KMS-11 (cell line): ENCODE measurements at regions not wholly inside any gene's neighbourhood (a gene's known extent, or its start where the extent isn't known, plus 50 kb on each side); places are given as distances from the start of the nearest gene placed in this dataset.

ENCODE experiments used
- H2AFZ ChIP-seq: fragments of 200-600 bp; sonication (generic); 2 replicates; pipeline ENCODE4 v1.6.1; 2016; ENCODE audit warnings: antibody characterized with exemption, mixed run types, low read depth
- H3K27ac ChIP-seq: fragments of 200-600 bp; sonication (generic); 2 replicates; pipeline ENCODE4 v1.6.1; 2016; ENCODE audit warnings: mild to moderate bottlenecking, mixed run types
- H3K27me3 ChIP-seq: fragments of 200-600 bp; sonication (generic); 2 replicates; pipeline ENCODE4 v1.6.1; 2017; ENCODE audit warnings: mild to moderate bottlenecking, low read depth, mixed run types, moderate library complexity; ENCODE audit not compliant: insufficient read depth
- H3K36me3 ChIP-seq: fragments of 200-600 bp; sonication (generic); 2 replicates; pipeline ENCODE4 v1.6.1; 2017; ENCODE audit warnings: mild to moderate bottlenecking, mixed run types; ENCODE audit not compliant: insufficient read depth
- H3K4me1 ChIP-seq: fragments of 200-600 bp; sonication (generic); 2 replicates; pipeline ENCODE4 v1.6.1; 2016; ENCODE audit warnings: mild to moderate bottlenecking, low read depth, mixed run types; ENCODE audit not compliant: poor library complexity, severe bottlenecking
- H3K4me2 ChIP-seq: fragments of 200-600 bp; sonication (generic); 2 replicates; pipeline ENCODE4 v1.7.0; 2016; ENCODE audit warnings: mild to moderate bottlenecking, mixed run types
- H3K4me3 ChIP-seq: fragments of 200-600 bp; sonication (generic); IDR thresholded peaks from 2 replicates; pipeline ENCODE4 v1.6.1; 2017; ENCODE audit warnings: low read depth, low read length, mixed read lengths; ENCODE audit not compliant: insufficient read depth
- H3K79me2 ChIP-seq: fragments of 200-600 bp; sonication (generic); 2 replicates; pipeline ENCODE4 v1.6.1; 2016; ENCODE audit warnings: low read depth, mixed run types; ENCODE audit not compliant: insufficient read depth
- H3K9ac ChIP-seq: fragments of 200-600 bp; sonication (generic); 2 replicates; pipeline ENCODE4 v1.6.1; 2016; ENCODE audit warnings: mild to moderate bottlenecking, mixed run types
- H4K20me1 ChIP-seq: fragments of 200-600 bp; sonication (generic); 2 replicates; pipeline ENCODE4 v1.6.1; 2016; ENCODE audit warnings: mild to moderate bottlenecking, mixed run types; ENCODE audit not compliant: insufficient read depth
- TF ChIP-seq, protein P1 (sequence below): fragments of 200-600 bp; sonication (generic); conservative IDR thresholded peaks from 2 replicates; pipeline ENCODE4 v1.6.1; 2017; ENCODE audit warnings: low read depth, mild to moderate bottlenecking, antibody characterized with exemption, low read length, moderate library complexity, mixed read lengths

DNA sequence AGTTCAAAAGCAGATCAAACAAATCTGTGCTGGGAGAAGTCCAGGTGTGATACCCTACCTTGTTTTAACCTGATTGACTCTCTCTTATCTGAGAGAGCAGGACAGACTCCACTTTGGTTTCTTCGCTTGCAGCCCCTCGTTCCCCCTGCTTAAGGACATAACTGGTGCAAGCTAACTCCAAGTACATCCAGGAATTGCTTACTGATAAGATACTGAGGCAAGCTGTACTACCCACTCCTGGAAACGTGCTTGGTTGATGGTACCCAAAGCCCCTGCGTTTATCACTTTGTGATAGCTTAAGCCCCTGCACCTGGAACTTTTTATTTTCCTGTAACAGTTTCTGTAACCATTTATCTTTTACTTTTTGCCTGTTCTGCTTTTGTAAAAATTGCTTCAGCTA, 157.0 kb upstream of the OLIG3 start:
- Histone ChIP-seq H2AFZ (no peak overlapping the region), H3K36me3 (no peaks in the 10 kb centered on the region), H3K79me2 (no peaks in the 10 kb centered on the region), H3K27ac (no peak overlapping the region), H4K20me1 (no peaks in the 10 kb centered on the region), H3K4me3 (no peak overlapping the region), H3K4me2 (no peak overlapping the region), H3K27me3 (no peaks in the 10 kb centered on the region), H3K9ac (no peak overlapping the region), H3K4me1 (peaks cover 38% of the 10 kb centered on the region)
- TF ChIP-seq, protein P1, sequence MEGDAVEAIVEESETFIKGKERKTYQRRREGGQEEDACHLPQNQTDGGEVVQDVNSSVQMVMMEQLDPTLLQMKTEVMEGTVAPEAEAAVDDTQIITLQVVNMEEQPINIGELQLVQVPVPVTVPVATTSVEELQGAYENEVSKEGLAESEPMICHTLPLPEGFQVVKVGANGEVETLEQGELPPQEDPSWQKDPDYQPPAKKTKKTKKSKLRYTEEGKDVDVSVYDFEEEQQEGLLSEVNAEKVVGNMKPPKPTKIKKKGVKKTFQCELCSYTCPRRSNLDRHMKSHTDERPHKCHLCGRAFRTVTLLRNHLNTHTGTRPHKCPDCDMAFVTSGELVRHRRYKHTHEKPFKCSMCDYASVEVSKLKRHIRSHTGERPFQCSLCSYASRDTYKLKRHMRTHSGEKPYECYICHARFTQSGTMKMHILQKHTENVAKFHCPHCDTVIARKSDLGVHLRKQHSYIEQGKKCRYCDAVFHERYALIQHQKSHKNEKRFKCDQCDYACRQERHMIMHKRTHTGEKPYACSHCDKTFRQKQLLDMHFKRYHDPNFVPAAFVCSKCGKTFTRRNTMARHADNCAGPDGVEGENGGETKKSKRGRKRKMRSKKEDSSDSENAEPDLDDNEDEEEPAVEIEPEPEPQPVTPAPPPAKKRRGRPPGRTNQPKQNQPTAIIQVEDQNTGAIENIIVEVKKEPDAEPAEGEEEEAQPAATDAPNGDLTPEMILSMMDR, result no peak

DNA sequence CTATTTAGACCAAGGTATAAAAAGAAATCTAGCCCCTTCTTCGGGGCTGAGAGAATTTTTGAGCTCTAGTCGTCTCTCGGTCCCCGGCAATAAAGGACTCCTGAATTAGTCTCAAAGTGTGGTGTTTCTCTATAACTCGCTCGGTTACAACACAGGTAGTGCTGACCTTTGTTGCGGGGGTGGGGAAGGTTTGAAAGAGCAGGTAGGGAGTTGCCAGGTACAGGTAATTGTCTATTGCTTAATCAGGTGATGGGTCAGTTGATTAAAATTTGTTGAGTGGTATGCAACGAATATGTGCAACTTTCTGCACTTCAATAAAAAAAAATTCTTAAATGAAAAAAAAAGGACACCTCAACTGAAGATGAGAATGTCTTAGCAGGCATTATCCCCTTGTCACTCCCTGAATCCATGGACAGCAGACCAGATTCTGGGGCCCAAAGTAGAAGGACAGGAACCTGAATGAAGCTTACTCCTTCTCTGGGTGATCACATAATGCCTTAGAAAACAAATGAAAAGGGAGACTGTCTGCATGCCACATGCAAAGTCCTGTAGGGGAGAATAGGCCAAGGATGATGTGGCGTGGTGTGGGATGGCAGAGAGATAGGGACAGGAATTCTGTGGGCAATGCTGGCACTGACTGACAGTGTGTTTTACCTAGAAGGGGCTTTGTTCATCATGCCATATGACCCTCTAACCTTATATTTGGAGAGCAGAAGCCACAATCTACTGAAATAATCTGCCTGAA, 157.6 kb upstream of the OLIG3 start:
- no peaks in the 10 kb centered on the region for H3K27me3 ChIP-seq
- H3K4me2 ChIP-seq, result no peak overlapping the region
- no peaks in the 10 kb centered on the region for H4K20me1 ChIP-seq
- H3K4me1 ChIP-seq, result peaks cover 43% of the 10 kb centered on the region
- H3K4me3 ChIP-seq, result no peak overlapping the region
- no peaks in the 10 kb centered on the region for H3K79me2 ChIP-seq
- TF ChIP-seq, protein P1, result no peak
- H3K27ac ChIP-seq, result no peak overlapping the region
- no peaks in the 10 kb centered on the region for H3K36me3 ChIP-seq
- H2AFZ ChIP-seq, result no peak overlapping the region
- no peak overlapping the region for H3K9ac ChIP-seq

DNA sequence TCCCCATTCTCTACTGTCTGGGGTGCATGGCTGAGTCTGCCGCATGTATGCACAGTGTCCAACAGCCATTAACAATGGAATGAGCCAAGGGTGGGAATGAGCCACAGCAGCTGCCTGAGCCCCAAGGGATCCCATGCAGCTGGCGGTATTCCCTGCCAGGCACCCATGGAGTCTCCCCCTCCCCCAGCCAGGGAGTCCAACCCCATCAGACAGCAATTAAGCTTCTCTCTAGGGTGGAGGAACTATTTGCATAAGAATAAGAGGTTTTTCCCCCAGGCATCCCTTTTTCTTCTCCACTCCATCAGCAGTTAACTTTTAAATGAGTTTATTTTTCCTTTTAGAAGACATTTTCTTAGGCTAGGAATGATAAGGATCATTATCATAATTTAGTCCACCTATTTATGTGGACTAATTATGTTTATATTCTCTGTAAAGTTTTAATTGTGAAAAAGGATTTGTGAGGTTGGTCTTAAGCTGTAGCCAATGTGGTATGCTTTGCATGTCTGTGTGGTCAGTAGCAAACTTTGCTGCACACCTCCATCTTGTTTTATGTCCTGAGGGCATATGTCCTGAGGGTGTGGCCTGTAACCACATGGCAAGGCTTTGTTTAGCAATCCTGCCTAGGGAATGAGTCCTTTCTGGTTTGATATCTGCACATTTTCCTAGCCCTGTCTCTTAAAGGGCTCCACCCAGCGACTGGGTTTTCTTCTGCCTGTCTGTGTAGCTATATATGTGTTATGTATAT, 158.9 kb upstream of the OLIG3 start:
- Histone ChIP-seq H3K4me3 (no peak overlapping the region), H3K27me3 (no peaks in the 10 kb centered on the region), H2AFZ (peak overlapping the region; percentile 17; the same call in 1 of the 2 replicates), H3K4me2 (peak overlapping the region; percentile 29), H3K4me1 (peaks cover 57% of the 10 kb centered on the region), H3K79me2 (no peaks in the 10 kb centered on the region), H3K36me3 (no peaks in the 10 kb centered on the region), H4K20me1 (no peaks in the 10 kb centered on the region), H3K27ac (peak overlapping the region; percentile 24; the same call in 1 of the 2 replicates), H3K9ac (no peak overlapping the region)
- TF ChIP-seq, protein P1, result no peak

DNA sequence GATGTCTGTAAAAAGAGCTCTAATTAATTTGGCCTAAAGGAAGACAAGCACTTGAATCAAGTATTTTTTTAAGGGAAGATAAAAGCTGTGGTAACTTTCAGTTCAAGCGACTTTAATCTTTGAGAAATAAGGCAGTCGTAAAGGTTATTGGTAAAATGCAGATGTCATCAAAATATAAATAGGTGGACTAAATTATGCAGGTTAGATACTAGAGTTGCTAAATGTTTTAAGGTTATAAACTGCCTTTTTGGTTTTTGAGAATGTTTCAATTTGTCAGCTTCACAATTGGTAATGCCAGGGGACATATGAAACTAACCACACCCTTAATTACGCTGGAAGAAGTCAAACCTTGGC, 159.5 kb upstream of the OLIG3 start:
- H3K27me3 ChIP-seq, result no peaks in the 10 kb centered on the region
- H3K4me1 ChIP-seq, result peaks cover 63% of the 10 kb centered on the region
- no peak overlapping the region for H3K4me3 ChIP-seq
- peak overlapping the region; percentile 24; the same call in 1 of the 2 replicates for H3K27ac ChIP-seq
- no peaks in the 10 kb centered on the region for H3K79me2 ChIP-seq
- TF ChIP-seq, protein P1, result no peak
- peak overlapping the region; percentile 29 for H3K4me2 ChIP-seq
- no peak overlapping the region for H3K9ac ChIP-seq
- H2AFZ ChIP-seq, result peak overlapping the region; percentile 17; the same call in 1 of the 2 replicates
- H4K20me1 ChIP-seq, result no peaks in the 10 kb centered on the region
- H3K36me3 ChIP-seq, result no peaks in the 10 kb centered on the region
